K562 (cell line): ENCODE measurements at regions not wholly inside any gene's neighbourhood (a gene's known extent, or its start where the extent isn't known, plus 50 kb on each side); places are given as distances from the start of the nearest gene placed in this dataset.

ENCODE experiments used
- ATAC-seq: fragments of 200-7000 bp; cut with Tn5 transposase; 3 replicates; pipeline ENCODE4 v1.9.1; 2020; ENCODE audit warnings: moderate library complexity
- BruUV-seq: library from RNA; stranded (reverse); fragments of 400-500 nt; replicated peaks from 2 replicates; lab custom pipeline; 2021; lab: Mats Ljungman, UMichigan
- CTCF ChIA-PET: fragments of 300-600 bp; formaldehyde crosslinking; extraction: SDS; loops from one replicate; lab custom pipeline; 2021; ENCODE audit warnings: low intra/inter-chr PET ratio; lab: Yijun Ruan, JAX
- POLR2A ChIA-PET: fragments of 300-600, 350-650 bp; sonication (Branson Sonifier 250); formaldehyde crosslinking; extraction: SDS; loops from one replicate; lab custom pipeline; 2021; ENCODE audit warnings: antibody characterized with exemption, inconsistent platforms; lab: Yijun Ruan, JAX
- DNase-seq, 4 experiments: peaks; one replicate each; pipeline versions ENCODE4 v3.0.0 to v3.0.0-alpha.2; 2011 to 2018; ENCODE audit warnings: low spot score in 3 of 4, mixed read lengths in 3 of 4; ENCODE audit errors: extremely low read depth in 1 of 4
- FAIRE-seq: peaks from 2 replicates; lab custom pipeline; 2011; peaks lifted over from hg19 to GRCh38; lab: Jason Lieb, UNC
- H2AFZ ChIP-seq: 2 replicates; pipeline ENCODE4 v1.6.0; 2011; ENCODE audit warnings: low read depth, low read length, control low read depth, inconsistent platforms
- H3K27ac ChIP-seq: fragments of 200-600 bp; 3 replicates; pipeline ENCODE4 v1.8.0; 2011; ENCODE audit warnings: low read depth, mild to moderate bottlenecking, control low read depth, inconsistent platforms, low read length, moderate library complexity, mixed read lengths; ENCODE audit errors: extremely low read depth
- H3K27me3 ChIP-seq, 2 experiments: fragments of 300-600 bp in 1 of 2; 2 replicates in 1 of 2; 3 replicates in 1 of 2; pipeline versions ENCODE4 v1.6.0 to v1.8.0; 2011; ENCODE audit warnings: inconsistent platforms in 2 of 2, low read length in 2 of 2, mild to moderate bottlenecking in 1 of 2, mixed read lengths in 1 of 2, moderate library complexity in 1 of 2; ENCODE audit not compliant: control insufficient read depth in 2 of 2, insufficient read depth in 2 of 2
- H3K36me3 ChIP-seq: fragments of 300-600 bp; 3 replicates; pipeline ENCODE4 v1.8.0; 2011; ENCODE audit warnings: mild to moderate bottlenecking, low read length, inconsistent platforms; ENCODE audit not compliant: control insufficient read depth, insufficient read depth
- H3K4me1 ChIP-seq, 2 experiments: fragments of 200-600 bp in 1 of 2; replicated peaks in 1 of 2; 2 replicates in 1 of 2; 3 replicates in 1 of 2; pipeline versions ENCODE4 v1.5.1 to v1.8.0; 2011; ENCODE audit warnings: inconsistent platforms in 2 of 2, low read length in 2 of 2, mild to moderate bottlenecking in 1 of 2, mixed read lengths in 1 of 2, moderate library complexity in 1 of 2; ENCODE audit not compliant: control insufficient read depth in 2 of 2, insufficient read depth in 2 of 2
- H3K4me2 ChIP-seq: 2 replicates; pipeline ENCODE4 v1.6.1; 2011; ENCODE audit warnings: low read length, control low read depth, inconsistent platforms, mixed read lengths; ENCODE audit not compliant: insufficient read depth
- H3K4me3 ChIP-seq: fragments of 200-600 bp; sonication (generic), shearing (Covaris generic); 2 replicates; pipeline ENCODE4 v1.5.1; 2016; ENCODE audit warnings: control low read depth, inconsistent platforms
- H3K79me2 ChIP-seq: fragments of 200-600 bp; 3 replicates; pipeline ENCODE4 v1.8.0; 2011; ENCODE audit warnings: low read length, inconsistent platforms; ENCODE audit not compliant: control insufficient read depth, insufficient read depth
- H3K9ac ChIP-seq, 2 experiments: 2 replicates each; pipeline versions ENCODE4 v1.6.0 to v1.6.1; 2011; ENCODE audit warnings: low read depth in 2 of 2, low read length in 2 of 2, control low read depth in 1 of 2, inconsistent platforms in 1 of 2, mild to moderate bottlenecking in 1 of 2, mixed read lengths in 1 of 2; ENCODE audit not compliant: insufficient read depth in 1 of 2
- H3K9me1 ChIP-seq: one replicate; pipeline ENCODE4 v1.6.0; 2011; ENCODE audit warnings: inconsistent platforms, mild to moderate bottlenecking, low read length, moderate library complexity; ENCODE audit not compliant: control insufficient read depth, insufficient read depth
- H3K9me3 ChIP-seq: replicated peaks from 2 replicates; pipeline ENCODE4 v1.5.1; 2011; ENCODE audit warnings: low read depth, low read length, inconsistent platforms; ENCODE audit not compliant: control insufficient read depth, insufficient read depth
- H4K20me1 ChIP-seq: replicated peaks from 2 replicates; pipeline ENCODE4 v1.6.1; 2011; ENCODE audit warnings: low read length, inconsistent platforms, mixed read lengths; ENCODE audit not compliant: control insufficient read depth, insufficient read depth
- EP400 ChIP-seq: fragments of 450-650 bp; IDR thresholded peaks from 2 replicates; pipeline ENCODE4 v1.6.1; 2017; ENCODE audit warnings: antibody characterized with exemption, mild to moderate bottlenecking, moderate library complexity
- PHF8 ChIP-seq: fragments of 200-600 bp; sonication (generic); IDR thresholded peaks from 2 replicates; pipeline ENCODE4 v1.6.1; 2012; ENCODE audit warnings: mixed run types, mild to moderate bottlenecking, inconsistent platforms, low read length, moderate library complexity, borderline replicate concordance
- SAFB ChIP-seq: fragments of 200-400 bp; formaldehyde crosslinking; IDR thresholded peaks from 2 replicates; pipeline ENCODE4 v1.6.1; 2017; ENCODE audit warnings: low read depth, low read length, borderline replicate concordance
- WGBS: fragments of 100-300 bp; shearing (Covaris generic); methylation state at CpG from one replicate; pipeline ENCODE4 v1.1.6; 2016; ENCODE audit warnings: low coverage, mixed read lengths; ENCODE audit not compliant: insufficient coverage; ENCODE audit errors: missing lambda C conversion rate; 5-methylcytosine and 5-hydroxymethylcytosine counted together
- in situ Hi-C: fragments of 300-500 bp; cut with MboI; formaldehyde crosslinking; loops from 4 replicates; pipeline ENCODE4 v1.15.0; 2018; ENCODE audit warnings: inconsistent platforms, mixed read lengths
- intact Hi-C: fragments of 100-400 bp; cut with micrococcal nuclease; formaldehyde crosslinking; loops from 2 replicates; pipeline ENCODE4 v1.14.2; 2022
- TF ChIP-seq, protein P1 (sequence below): fragments of 450-650 bp; IDR thresholded peaks from 2 replicates; pipeline ENCODE4 v1.6.1; 2016; ENCODE audit warnings: mild to moderate bottlenecking, moderate library complexity

DNA sequence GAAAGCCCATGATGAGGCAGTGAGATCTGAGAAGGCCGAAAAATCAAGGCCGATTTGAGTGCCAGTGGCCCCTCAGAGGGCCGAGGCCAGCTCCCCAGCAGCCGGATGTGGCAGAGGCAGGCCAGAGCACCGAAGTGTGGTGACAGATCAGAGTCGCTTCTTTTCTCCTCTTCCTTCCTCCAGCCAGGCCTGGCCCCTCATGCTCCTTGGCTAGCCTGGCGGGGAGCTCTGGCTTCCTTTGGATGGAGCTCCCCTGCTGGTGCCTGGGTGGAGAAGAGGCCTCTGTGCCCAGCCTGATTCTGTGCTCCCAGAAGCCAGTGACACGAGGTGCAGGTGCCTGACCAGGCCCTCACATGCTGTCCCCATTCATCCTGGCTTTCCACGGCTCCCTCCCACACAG is 127.2 kb upstream of the PABPC4L start:
- DNase-seq: peak; percentile 6 to 53 (median 8)
- H3K4me3 ChIP-seq: peak overlapping the region; percentile 50
- FAIRE-seq: no peak
- in situ Hi-C loops: no loop called here
- intact Hi-C loops: loop anchor here (5.0 kb wide), 1 partner anchor 126 kb away; the partner anchor contains the start of gene PABPC4L
- H3K4me1 ChIP-seq: peaks cover 0 to 4% of the 10 kb centered on the region in 2 experiments; a peak in 1 of 5 replicates
- H3K79me2 ChIP-seq: peaks cover 100% of the 10 kb centered on the region
- H3K9me3 ChIP-seq: no peaks in the 10 kb centered on the region
- H3K4me2 ChIP-seq: peak overlapping the region; percentile 85
- peak; percentile 42 for ATAC-seq
- no peaks in the 10 kb centered on the region for H4K20me1 ChIP-seq
- BruUV-seq: no TSS peak
- peak overlapping the region; percentile 59 to 90 for H3K9ac ChIP-seq
- H3K27me3 ChIP-seq: no peaks in the 10 kb centered on the region
- H3K36me3 ChIP-seq: no peaks in the 10 kb centered on the region
- H2AFZ ChIP-seq: peak overlapping the region; percentile 52
- WGBS: 0% methylated on average over 7 of the region's 9 CpGs
- ChIA-PET POLR2A (no interaction called here), CTCF (no interaction called here)
- H3K27ac ChIP-seq: peak overlapping the region; percentile 75
- H3K9me1 ChIP-seq: no peaks in the 10 kb centered on the region
- TF ChIP-seq SAFB: no peak
- TF ChIP-seq, protein P1, sequence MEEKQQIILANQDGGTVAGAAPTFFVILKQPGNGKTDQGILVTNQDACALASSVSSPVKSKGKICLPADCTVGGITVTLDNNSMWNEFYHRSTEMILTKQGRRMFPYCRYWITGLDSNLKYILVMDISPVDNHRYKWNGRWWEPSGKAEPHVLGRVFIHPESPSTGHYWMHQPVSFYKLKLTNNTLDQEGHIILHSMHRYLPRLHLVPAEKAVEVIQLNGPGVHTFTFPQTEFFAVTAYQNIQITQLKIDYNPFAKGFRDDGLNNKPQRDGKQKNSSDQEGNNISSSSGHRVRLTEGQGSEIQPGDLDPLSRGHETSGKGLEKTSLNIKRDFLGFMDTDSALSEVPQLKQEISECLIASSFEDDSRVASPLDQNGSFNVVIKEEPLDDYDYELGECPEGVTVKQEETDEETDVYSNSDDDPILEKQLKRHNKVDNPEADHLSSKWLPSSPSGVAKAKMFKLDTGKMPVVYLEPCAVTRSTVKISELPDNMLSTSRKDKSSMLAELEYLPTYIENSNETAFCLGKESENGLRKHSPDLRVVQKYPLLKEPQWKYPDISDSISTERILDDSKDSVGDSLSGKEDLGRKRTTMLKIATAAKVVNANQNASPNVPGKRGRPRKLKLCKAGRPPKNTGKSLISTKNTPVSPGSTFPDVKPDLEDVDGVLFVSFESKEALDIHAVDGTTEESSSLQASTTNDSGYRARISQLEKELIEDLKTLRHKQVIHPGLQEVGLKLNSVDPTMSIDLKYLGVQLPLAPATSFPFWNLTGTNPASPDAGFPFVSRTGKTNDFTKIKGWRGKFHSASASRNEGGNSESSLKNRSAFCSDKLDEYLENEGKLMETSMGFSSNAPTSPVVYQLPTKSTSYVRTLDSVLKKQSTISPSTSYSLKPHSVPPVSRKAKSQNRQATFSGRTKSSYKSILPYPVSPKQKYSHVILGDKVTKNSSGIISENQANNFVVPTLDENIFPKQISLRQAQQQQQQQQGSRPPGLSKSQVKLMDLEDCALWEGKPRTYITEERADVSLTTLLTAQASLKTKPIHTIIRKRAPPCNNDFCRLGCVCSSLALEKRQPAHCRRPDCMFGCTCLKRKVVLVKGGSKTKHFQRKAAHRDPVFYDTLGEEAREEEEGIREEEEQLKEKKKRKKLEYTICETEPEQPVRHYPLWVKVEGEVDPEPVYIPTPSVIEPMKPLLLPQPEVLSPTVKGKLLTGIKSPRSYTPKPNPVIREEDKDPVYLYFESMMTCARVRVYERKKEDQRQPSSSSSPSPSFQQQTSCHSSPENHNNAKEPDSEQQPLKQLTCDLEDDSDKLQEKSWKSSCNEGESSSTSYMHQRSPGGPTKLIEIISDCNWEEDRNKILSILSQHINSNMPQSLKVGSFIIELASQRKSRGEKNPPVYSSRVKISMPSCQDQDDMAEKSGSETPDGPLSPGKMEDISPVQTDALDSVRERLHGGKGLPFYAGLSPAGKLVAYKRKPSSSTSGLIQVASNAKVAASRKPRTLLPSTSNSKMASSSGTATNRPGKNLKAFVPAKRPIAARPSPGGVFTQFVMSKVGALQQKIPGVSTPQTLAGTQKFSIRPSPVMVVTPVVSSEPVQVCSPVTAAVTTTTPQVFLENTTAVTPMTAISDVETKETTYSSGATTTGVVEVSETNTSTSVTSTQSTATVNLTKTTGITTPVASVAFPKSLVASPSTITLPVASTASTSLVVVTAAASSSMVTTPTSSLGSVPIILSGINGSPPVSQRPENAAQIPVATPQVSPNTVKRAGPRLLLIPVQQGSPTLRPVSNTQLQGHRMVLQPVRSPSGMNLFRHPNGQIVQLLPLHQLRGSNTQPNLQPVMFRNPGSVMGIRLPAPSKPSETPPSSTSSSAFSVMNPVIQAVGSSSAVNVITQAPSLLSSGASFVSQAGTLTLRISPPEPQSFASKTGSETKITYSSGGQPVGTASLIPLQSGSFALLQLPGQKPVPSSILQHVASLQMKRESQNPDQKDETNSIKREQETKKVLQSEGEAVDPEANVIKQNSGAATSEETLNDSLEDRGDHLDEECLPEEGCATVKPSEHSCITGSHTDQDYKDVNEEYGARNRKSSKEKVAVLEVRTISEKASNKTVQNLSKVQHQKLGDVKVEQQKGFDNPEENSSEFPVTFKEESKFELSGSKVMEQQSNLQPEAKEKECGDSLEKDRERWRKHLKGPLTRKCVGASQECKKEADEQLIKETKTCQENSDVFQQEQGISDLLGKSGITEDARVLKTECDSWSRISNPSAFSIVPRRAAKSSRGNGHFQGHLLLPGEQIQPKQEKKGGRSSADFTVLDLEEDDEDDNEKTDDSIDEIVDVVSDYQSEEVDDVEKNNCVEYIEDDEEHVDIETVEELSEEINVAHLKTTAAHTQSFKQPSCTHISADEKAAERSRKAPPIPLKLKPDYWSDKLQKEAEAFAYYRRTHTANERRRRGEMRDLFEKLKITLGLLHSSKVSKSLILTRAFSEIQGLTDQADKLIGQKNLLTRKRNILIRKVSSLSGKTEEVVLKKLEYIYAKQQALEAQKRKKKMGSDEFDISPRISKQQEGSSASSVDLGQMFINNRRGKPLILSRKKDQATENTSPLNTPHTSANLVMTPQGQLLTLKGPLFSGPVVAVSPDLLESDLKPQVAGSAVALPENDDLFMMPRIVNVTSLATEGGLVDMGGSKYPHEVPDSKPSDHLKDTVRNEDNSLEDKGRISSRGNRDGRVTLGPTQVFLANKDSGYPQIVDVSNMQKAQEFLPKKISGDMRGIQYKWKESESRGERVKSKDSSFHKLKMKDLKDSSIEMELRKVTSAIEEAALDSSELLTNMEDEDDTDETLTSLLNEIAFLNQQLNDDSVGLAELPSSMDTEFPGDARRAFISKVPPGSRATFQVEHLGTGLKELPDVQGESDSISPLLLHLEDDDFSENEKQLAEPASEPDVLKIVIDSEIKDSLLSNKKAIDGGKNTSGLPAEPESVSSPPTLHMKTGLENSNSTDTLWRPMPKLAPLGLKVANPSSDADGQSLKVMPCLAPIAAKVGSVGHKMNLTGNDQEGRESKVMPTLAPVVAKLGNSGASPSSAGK: 0 out of 2 replicates have a peak, but pooled peaks have one; percentile 50
- peak; percentile 25; the same call in 1 of the 2 replicates for TF ChIP-seq EP400
- peak; percentile 18; the same call in 1 of the 2 replicates for TF ChIP-seq PHF8
